EL (cell line): ENCODE measurements at regions not wholly inside any gene's neighbourhood (a gene's known extent, or its start where the extent isn't known, plus 50 kb on each side); places are given as distances from the start of the nearest gene placed in this dataset.

ENCODE experiments used
- DNase-seq: peaks from one replicate; pipeline ENCODE4 v3.0.0-alpha.2; 2016

DNA sequence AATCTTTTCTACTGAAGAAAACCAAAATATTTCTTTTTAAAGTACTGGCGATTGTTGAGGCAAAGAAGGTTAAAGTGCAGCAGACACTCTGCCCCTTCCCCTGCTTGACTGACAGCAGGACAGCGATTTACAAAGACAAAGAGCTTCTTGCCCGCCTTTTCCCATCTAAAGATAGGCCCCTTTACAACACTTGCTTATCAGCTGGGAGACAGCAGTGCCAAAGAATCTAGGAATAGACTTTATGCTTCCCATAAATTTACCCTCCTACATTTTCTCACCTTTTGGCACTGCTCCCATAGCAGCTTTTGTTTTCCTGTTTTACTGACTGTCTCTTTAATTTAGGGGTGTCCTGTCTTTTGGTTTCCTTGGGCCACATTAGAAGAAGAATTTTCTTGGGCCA lies 824.1 kb downstream of the CCSER2 start:
- DNase-seq = no peak

DNA sequence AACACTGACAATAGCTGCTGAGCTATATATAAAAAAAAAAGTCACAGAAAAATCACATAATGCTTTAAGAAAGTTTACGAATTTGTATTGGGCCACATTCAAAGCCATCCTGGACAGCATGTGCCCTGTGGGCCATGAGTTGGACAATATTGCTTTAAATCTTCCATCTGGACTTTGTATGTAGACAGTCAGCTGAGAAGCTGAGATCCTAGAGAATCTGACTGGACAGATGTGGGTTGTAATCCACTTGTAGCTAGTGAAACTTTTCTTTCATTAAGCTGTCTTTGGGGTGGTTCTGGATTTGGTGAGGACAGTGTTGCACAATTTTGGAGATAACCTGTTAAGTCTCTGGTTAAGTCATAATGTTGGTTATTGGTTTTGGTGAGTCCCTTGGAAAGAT lies 824.5 kb downstream of the CCSER2 start:
- DNase-seq = no peak

DNA sequence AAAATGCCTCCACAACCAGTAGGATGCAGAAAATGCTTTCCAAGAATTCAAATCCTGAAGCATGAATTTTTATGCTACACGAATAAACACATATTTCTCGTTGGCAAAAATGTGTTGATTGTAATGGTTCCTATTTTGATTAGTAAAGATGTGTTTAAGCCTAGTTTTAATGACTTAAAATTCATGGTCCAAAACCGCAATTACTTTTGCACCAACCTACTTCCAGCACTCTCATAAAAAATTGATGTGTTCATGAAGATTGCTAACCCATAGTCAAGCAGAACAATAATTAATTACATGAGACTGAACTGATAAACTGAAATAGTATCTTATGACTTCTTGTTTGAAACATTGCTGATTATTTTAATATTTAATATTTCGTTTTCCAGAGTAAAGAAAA lies 828.8 kb downstream of the CCSER2 start:
- no peak for DNase-seq

DNA sequence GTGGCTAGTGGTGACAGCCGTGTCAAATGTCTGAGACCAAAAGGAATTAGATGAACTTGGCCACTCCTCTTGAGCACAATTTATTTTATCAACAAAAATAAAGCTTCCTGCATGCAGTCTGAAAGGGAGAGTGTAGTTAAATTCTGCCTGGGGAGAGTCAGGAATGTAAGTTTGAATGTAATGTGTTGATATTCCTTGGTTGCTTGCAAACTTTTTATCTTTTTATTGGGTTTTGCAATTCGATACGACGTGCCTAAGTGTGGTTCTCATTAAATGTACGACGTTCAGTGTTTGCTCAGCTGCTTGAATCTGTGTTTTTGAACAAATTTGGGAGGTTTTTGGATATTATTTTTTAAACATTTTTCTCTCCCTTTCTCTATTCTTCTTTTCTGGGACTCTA lies 839.9 kb downstream of the CCSER2 start:
- no peak for DNase-seq

DNA sequence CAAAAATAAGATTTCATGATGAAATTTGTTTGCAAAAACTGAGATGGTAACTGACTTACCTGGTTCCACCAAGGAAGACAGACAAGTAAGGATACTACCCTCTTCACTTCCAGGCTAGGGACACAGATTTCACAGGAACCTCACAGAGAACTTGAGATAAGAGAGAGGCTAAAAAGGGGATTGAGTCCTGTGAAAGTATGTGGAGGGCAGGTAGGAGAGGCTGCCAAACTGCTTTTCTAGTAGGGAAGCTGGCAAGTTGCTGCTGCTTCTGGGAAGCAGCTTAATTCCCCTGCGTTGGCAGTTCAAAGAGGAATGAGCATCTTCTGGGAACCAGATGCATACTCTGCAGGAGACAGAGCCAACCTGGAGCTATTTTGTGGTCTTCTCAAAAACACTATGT lies 841.6 kb downstream of the CCSER2 start:
- no peak for DNase-seq

DNA sequence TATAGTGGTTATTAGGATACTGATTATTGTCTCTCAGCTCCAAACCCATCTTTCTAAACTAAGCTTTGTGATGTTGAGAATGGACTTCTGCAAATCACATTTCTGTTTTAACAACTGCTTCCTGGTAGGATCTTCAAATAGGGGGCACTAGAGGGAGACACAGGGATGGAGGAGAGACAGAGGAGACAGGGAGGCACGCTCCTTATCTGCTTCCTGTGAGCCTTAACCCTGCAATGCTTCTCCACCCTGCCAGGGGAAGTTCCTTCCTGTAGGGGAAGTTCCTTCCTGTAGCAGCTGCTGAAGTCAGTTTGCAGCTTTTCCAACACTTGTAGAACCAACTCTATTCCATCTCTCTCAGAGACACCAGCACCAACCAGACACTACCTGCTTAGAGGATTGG lies 847.2 kb downstream of the CCSER2 start:
- no peak for DNase-seq

DNA sequence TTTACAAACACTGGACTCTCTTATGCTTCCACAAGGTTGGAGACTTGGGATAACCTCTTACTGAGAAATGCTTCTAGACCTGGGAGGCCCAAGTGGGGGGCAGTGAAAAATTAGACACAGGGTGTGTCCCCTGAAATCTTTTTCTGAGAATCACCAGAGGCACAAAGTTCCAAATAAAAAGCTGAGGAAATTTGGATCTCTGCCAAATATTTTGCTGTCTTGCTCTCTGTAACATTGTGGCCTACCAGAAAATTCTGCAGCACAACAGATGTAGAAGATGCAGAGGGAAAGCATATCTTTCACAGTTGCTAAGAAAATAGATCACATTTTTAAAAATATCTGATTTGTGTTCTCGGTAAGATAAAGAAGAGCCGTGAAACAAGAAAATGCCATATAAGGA lies 849.4 kb downstream of the CCSER2 start:
- no peak for DNase-seq

DNA sequence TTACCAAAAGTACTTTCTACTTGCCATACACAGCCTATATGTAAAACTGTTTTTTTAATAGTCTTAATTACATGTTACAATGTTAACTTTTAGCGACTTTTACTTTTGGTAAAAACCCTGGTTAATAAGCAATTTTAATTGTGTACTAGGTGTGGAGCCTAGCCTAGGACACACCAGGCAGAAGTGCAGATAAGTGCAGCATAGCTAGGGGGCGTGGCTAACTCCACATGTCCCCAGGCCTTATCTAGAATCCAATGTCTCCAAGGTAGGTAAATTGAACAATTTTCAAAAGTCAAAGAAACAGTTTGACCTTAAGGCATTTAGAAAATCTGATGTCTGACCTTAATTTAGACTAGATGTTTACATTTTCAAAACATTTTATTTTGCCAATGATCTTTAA lies 858.7 kb downstream of the CCSER2 start:
- no peak for DNase-seq

DNA sequence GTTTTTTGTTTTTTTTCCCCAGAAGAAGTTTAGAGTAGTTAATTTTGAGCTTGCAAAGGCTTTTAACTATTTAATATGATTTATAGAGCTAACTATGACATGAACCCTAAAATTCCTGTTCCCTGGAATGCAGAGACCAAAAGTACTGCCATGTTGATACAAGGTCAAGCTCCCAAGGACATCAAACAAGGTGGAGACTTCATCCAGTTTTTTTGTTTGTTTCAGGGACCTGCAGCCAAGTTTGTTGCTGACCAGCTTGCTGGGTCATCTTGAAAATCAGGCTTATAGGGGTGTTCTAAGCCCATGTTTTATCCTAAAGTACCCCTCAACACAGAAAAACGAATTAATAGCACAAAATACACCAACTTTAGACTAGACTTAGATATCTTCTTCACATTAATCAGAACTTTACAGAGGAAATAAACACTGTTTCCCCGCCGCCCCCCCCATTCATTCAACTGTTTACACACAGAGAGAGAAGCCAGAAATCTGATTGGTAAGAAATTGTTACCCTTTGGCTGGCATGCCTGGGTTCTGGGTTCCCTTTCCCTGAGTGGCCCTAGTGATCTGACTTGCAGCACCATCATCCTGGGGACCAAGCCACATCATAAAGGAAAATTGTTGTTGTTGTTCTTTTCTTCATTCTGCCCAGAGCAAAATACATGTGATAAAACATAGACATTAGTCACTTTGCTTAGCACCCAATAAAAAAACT lies 860.5 kb downstream of the CCSER2 start:
- DNase-seq = no peak

DNA sequence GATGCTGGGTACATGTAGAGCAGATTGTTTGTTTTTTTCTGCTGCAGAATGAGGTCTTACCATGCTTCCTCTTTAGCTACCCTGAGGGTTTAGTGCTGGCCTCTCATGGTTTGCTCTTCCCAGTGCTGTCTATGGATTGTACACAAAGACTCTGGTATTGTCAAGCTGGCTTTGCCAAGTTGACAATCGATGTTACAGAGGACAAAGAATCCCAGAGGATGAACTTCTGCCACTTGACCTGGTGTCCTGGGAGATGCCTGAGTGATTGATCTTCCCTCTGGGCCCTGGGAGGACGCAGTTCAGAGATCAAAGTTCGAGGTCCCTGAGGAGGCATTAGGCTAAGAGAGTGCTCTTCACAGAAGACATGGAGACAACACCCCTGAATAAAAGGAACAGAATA lies 865.4 kb downstream of the CCSER2 start:
- no peak for DNase-seq

DNA sequence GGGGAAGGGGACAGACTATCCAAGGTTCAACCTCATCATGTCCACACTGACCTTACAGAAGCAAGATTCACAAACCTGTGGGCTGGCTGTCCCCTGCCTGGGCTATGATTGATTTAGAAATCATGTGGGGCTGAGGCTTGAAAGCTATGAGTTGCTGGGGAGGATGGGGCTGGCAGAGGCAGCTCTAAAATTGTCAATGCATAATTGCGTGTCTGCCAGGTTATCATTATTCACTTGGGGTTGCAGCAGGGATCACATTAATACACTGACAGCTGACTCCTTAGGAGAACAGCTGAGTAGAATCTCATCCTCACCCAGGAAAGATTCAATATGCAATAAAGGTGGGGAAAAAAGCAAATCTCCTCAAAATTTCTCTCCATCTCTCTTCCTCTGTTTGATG lies 866.3 kb downstream of the CCSER2 start:
- DNase-seq = no peak

DNA sequence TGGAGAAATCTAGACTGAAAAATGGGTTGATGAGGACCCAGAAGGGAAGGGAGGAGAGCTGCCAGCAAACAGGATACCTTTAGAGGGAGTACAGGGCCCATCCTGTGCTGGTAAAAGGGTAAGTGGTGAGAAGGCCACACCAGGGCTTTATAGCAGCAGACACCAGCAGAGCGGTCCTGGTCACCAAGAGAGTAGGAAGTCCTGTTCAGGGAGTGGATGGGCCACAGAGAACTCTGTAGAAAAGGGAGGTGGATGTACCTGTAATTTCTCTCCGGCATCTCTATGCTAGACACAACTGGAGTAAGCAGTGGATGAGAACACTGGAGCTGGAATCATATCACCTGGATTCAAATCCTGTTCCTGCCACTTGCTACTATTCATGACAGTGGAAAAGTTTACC lies 867.2 kb downstream of the CCSER2 start:
- DNase-seq = no peak

DNA sequence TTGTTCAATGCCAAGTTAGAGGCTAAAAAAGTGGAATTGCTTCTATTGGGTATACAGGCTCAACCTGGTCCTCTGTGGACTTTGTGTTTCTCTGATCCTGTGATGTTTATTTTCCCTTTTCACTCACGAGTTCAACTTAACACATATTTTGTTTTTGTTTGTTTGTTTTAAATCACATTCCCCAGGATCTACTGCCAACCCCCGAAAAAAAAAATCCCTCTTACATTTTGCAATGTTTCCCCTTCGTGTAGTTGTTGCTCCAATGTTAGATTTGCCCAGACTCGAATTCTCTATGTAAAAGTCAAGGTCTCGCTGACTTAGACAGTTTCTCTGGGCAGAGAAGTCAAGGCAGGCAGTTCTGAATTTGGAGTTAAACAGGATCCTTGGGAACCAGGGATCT lies 876.4 kb downstream of the CCSER2 start:
- DNase-seq = no peak

DNA sequence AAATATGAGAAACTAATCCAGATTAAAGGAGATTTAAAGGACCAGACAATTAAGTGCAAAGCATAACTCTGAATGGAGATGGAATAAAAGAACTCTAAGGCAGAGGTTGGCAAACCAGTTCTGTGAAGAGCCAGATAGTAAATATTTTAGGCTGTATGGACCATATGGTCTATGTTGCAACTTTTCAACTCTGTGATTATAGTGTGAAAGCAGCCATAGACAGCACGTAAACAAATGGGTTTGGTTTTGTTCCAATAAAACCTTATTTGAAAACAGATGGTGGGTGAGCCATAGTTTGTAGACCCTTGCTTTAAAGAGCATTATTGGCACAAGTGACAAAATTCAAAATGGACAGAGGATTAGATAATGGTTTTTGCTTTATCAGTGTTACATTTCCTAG lies 884.1 kb downstream of the CCSER2 start:
- no peak for DNase-seq

DNA sequence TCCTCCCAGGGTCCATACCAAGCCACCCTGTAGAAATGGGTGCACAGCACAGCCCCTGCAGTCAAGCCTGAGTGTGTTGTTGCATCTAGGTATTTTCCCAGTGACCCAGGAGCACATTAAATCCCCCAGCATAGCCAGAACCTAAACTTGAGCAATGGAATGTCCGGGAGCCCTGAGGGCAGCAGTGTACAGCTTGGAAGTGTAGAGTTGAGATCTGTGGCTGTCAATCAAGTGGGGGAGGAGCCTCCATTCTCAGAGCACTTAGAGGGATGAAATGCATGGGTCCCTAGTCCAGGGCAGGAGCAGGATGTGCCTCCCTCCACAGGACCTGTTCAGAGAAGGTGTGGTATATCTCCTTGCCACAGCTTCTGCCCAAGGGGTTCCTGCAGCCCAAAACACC lies 885.1 kb downstream of the CCSER2 start:
- DNase-seq = no peak

DNA sequence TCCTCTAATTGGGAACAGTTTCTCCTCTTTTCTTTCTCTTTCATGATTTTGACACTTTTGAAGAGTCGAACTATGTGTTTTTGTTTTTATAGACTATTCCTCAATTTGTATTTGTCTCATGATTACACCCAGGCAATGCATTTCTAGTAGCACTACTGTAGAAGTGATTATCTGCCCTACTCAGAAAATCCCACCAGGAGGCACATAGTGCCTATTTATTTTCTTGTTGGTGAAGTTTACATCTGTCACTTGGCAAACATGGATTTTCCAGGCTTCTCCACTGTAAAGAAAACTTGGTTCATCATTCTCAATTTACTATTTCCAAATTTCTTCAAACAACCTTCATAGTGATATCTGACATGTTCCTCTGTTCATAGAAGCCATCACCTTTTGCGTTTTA lies 893.9 kb downstream of the CCSER2 start:
- DNase-seq = no peak

DNA sequence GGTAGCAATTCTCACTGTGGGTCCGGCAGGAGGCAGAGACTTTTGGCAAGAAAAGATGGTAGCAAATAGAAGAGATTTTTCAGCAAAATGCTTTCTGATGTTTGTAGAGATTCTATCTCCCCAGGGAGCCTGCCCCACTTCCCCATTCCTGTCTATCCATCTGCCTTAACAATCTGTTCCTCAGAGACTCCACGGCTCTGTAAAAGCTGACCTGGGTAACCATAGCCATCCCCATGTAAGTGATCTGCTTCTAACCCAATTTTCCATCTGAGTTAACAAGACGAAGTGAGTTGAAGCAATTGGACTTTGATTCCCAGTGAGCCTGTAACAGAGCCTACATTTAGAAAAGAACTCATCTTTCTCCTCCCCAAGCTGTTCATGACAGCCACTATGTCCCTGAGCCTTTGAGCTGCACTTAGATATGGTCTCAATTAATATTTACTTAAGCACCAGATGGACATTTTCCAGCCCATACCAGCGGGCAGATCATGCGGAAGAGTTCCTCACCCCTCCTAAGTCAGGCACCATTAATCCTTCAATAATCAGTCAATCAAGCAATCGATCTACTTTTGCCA lies 896.1 kb downstream of the CCSER2 start:
- DNase-seq = no peak

DNA sequence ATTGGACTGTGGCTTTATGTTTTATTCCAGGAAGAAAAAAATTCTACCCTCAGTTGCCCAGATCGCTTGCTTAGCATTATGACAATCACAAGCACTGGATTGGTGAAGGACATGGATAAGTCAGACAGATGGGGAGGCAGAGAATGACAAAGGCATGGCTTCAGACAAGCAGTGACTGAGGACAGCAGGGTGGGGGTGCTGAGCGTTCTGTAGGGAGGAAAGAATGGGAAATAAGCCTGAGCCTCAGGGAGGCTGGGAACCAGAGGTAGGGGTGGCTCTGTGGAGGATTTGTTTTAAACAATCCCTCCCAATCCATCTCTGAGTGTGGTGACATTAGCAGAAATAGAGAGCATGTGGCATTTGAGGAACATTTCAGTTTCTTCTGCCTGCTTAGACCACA lies 896.9 kb downstream of the CCSER2 start:
- DNase-seq = no peak

DNA sequence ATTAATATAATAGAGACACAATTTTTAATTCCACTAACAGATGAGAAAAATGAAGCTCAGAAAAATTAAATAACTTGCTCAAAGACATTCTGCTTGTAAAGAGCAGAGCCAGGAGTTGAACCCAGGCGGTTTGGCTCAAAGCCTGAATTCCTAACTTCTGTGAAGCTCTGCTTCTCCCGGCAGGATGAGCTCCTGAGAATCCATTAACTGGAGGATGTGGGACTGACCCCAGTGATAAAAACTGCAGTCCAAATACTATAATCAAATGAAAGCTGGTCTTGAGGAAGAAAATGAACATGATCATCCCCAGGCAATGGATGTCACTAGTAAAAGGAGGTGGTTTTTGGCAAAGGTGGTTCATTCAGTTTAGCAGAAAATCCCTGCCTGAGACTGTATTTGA lies 898.2 kb downstream of the CCSER2 start:
- DNase-seq = no peak

DNA sequence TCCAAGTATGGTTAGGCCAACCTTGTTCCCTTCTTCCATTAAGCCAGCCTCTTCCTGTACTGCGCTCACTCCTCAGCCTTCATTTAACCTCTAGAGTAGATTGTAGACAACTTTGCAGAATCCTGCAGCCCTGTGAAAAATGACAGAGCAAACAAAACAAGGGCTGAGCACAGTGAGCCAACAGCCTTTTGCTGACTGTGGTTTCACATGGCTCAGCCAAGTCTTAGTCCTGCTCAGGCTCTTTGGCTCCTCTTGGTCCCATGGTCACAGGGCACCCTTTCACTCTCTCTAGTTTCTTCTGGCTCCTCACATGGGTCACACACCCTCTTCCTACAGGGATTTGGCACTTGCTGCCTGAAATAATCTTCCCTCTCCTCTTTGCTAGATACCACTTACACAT lies 900.3 kb downstream of the CCSER2 start:
- DNase-seq = no peak

DNA sequence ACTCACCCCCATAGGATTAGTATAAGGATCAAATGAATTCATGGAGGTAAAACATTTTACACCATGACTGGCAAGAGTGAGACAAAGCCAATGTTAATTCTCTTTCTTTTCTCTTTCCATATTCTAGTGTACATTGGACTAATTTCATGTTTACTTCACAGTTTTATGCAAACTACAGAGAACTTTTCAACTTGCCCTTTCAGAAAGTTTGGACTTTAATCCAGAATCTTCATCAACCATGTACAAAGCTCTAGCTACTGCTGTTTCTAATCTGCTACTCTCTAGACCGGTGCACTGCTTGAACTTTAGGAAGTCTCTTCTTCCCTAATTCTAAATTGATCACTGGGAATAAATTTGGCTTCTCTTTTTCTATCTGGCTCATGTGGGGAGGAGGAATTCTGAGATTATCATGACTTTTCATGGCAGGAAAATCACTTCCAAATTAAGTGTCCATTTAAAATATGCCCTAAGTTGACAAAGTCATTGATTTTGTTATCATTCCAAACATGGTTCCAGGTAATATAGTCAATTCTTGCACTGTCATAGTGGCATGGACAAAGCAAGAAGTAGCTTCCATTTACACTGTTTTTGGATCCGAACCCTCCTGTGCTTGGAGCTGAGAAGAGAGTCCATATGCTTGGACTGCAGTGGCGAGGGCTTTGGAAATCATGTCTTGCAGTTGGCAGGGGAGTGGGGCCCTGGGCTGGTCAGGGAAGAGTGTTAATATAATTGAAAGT lies 903.3 kb downstream of the CCSER2 start:
- DNase-seq = no peak

DNA sequence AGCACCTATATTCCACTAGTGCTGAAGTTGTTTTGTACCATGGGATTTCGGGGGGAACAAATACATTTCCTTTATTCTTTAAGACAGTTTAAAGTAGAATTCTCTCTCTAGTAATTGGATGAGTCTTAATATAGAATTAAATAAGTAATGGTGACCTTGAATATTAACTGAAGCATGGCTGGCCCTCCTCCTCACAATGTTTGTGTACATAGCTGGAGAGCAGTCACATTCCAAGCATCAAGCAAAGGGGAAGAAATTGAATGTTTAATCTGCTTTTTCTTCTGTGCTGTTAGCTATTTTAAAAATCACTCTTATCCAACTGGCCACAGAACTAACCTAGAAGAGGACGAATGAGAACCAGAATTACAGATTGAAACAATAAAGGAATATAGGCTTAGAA lies 906.9 kb downstream of the CCSER2 start:
- DNase-seq = no peak

DNA sequence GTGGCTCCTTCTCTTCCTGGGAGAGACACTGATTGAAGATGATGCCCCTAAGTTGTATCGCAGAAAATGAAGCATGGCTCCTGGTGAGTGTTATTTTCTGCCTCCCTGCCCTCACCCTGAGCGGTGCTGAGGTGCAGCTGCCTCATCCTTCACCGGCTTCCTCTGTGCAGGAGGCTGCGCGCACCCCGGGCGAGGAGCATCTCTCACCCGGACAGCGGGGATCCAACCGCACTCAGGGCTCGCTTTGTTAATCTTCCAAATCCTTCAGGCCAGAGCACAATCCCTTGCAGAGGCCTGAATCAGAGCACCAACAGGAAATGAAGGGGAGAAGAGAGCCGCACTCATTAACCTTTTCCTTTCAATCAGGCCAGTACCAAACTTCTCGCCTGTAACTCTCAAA lies 910.3 kb downstream of the CCSER2 start:
- no peak for DNase-seq

DNA sequence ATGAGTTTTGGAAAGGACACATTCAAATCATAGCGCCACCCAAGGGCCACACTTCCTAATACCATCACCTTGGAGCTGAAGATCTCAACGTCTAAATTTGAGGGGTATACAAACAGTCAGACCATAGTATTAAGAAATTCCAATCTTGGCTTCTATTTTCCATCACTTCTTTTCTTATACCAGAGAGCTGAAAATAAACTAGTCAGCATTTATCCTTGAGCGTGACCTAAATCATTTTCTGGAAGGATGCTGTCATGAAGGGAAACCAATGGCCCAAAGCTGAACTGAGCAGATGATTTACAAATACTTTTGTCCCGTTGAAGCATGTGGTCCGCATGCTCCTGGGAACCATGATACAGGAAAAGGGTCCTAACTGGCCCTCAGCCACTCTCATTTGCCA lies 921.9 kb downstream of the CCSER2 start:
- DNase-seq = no peak

DNA sequence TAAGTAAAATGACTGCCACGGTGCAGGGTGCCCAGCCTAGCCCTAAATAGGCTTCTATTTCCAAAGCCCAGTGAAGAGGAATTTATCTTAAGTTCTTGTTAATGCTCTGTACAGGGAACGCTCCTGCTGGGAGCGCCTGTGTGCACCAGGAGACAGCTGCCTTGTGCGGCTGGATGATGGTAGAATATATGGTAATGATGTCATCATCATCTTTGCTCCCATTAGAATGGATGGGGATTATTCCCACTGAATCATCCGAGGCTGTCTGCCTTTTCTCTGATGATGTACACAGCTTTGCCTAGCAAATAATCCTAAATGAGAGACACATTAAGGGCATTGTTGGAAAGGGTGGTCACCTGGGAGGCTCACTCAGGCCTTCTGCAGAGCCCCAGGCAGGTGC lies 928.1 kb downstream of the CCSER2 start:
- no peak for DNase-seq
